Esophagus muscularis mucosa (tissue), 4 donors: ENCODE measurements at regions not wholly inside any gene's neighbourhood (a gene's known extent, or its start where the extent isn't known, plus 50 kb on each side); places are given as distances from the start of the nearest gene placed in this dataset.

ENCODE experiments used
- EP300 ChIP-seq: sonication (generic); formaldehyde crosslinking; IDR thresholded peaks from one replicate; pipeline ENCODE4 v1.6.1; 2017; ENCODE audit warnings: antibody characterized with exemption
- POLR2A ChIP-seq: fragments of 450-650 bp; IDR thresholded peaks from one replicate; pipeline ENCODE4 v1.6.1; 2017; ENCODE audit warnings: antibody characterized with exemption, moderate library complexity, mild to moderate bottlenecking, low read depth
- TF ChIP-seq, protein P1 (sequence below), 3 experiments: fragments of 200-600 bp in 2 of 3; fragments of 450-650 bp in 1 of 3; sonication (generic) in 2 of 3; IDR thresholded peaks; one replicate each; pipeline ENCODE4 v1.5.1; 2017 to 2019; ENCODE audit warnings: antibody characterized with exemption in 3 of 3, mild to moderate bottlenecking in 2 of 3, moderate library complexity in 1 of 3

DNA sequence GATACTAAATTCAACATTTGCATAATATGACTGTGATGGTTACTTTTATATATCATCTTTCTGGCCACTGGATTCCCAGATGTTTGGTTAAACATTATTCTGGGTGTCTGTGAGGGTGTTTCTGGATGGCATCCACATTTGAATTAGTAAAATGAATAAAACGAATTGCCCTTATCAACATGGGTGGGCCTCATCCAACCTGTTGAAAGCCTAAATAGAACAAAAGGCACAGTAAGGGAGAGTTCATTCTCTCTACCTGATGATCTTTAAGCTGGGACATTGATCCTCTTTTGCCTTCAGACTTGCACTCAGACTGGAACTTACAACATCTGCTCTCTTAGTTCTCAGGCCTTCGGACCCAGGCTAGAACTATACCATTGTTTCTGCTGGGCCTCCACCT, 57.6 kb downstream of the CD24 start:
- TF ChIP-seq, protein P1, sequence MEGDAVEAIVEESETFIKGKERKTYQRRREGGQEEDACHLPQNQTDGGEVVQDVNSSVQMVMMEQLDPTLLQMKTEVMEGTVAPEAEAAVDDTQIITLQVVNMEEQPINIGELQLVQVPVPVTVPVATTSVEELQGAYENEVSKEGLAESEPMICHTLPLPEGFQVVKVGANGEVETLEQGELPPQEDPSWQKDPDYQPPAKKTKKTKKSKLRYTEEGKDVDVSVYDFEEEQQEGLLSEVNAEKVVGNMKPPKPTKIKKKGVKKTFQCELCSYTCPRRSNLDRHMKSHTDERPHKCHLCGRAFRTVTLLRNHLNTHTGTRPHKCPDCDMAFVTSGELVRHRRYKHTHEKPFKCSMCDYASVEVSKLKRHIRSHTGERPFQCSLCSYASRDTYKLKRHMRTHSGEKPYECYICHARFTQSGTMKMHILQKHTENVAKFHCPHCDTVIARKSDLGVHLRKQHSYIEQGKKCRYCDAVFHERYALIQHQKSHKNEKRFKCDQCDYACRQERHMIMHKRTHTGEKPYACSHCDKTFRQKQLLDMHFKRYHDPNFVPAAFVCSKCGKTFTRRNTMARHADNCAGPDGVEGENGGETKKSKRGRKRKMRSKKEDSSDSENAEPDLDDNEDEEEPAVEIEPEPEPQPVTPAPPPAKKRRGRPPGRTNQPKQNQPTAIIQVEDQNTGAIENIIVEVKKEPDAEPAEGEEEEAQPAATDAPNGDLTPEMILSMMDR (IDR thresholded peaks at IDR 0.05) = no peak
- TF ChIP-seq EP300 = no peak
- no peak for TF ChIP-seq POLR2A
